Suprapubic skin (tissue), 4 donors: ENCODE measurements at regions not wholly inside any gene's neighbourhood (a gene's known extent, or its start where the extent isn't known, plus 50 kb on each side); places are given as distances from the start of the nearest gene placed in this dataset.

Experiments used
- DNase-seq, 2 donors: peaks; one replicate each; pipeline ENCODE4 v3.0.0-alpha.2; 2019; ENCODE audit warnings: low spot score in 2 of 2
- H3K27ac ChIP-seq: fragments of 200-600 bp; sonication (generic); one replicate; pipeline ENCODE4 v1.5.1; 2019
- H3K27me3 ChIP-seq: fragments of 200-600 bp; sonication (generic); one replicate; pipeline ENCODE4 v1.5.1; 2019
- H3K36me3 ChIP-seq: fragments of 200-600 bp; sonication (generic); one replicate; pipeline ENCODE4 v1.5.1; 2019
- H3K4me1 ChIP-seq: fragments of 200-600 bp; sonication (generic); one replicate; pipeline ENCODE4 v1.5.1; 2019
- H3K4me3 ChIP-seq: fragments of 200-600 bp; sonication (generic); one replicate; pipeline ENCODE4 v1.5.1; 2019; ENCODE audit warnings: mild to moderate bottlenecking
- H3K9me3 ChIP-seq: fragments of 200-600 bp; sonication (generic); one replicate; pipeline ENCODE4 v1.5.1; 2019
- EP300 ChIP-seq: sonication (generic); formaldehyde crosslinking; IDR thresholded peaks from one replicate; pipeline ENCODE4 v1.6.1; 2017; ENCODE audit warnings: antibody characterized with exemption
- POLR2A ChIP-seq, 2 donors: fragments of 450-650 bp; IDR thresholded peaks; one replicate each; pipeline ENCODE4 v1.6.1; 2017; ENCODE audit warnings: antibody characterized with exemption in 2 of 2, mild to moderate bottlenecking in 2 of 2, moderate library complexity in 2 of 2
- POLR2AphosphoS5 ChIP-seq, 3 donors: sonication (generic); formaldehyde crosslinking; IDR thresholded peaks; one replicate each; pipeline ENCODE4 v1.6.1; 2017; ENCODE audit warnings: antibody characterized with exemption in 3 of 3
- WGBS: methylation state at CpG from one replicate; pipeline ENCODE4 v1.1.5; 2018; 5-methylcytosine and 5-hydroxymethylcytosine counted together
- TF ChIP-seq, protein P1 (sequence below), 2 donors: fragments of 200-600 bp in 1 of 2; fragments of 450-650 bp in 1 of 2; sonication (generic) in 1 of 2; IDR thresholded peaks; one replicate each; pipeline ENCODE4 v1.5.1; 2016 to 2019; ENCODE audit warnings: antibody characterized with exemption in 2 of 2, mild to moderate bottlenecking in 1 of 2, moderate library complexity in 1 of 2

DNA sequence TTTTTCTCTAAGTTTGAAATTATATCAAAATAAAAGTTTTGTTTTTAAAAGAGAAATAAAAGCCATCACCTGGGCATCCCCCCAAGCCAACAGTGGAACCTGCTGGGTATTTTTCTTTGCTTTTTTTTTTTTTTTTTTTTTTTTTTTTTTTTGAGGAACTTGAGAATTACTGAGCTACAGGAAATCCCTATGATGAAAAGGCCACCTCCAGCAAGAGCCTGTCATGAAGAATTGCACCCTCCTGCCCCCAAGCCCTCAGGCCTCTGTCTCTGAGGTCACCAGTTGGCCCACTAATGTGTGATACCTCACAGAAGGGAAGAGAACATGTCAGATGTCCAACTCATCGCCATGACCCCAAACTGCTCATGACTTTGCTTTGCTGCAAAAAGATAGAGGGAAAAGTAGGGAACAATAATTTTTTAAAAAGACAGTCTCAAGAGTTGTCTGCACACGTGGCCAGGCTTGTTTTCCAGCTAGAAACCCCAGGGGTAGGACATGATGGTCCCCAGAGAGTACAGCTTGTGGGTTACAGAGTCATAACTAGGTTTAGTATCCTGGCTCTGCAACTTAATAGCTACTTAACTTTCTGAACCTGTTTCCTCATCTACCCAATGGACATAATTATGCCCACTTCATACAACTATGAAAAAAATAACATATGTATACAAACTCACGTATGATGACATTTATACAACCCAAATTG, 124.3 kb upstream of the EGLN3 start:
- H3K9me3 ChIP-seq: no peaks in the 10 kb centered on the region
- no peaks in the 10 kb centered on the region for H3K4me1 ChIP-seq
- H3K27ac ChIP-seq: no peak overlapping the region
- DNase-seq: no peak
- WGBS: 56% methylated on average over 3 of the region's 3 CpGs
- H3K27me3 ChIP-seq: no peaks in the 10 kb centered on the region
- TF ChIP-seq POLR2A (IDR thresholded peaks at IDR 0.05): no peak
- TF ChIP-seq, protein P1, sequence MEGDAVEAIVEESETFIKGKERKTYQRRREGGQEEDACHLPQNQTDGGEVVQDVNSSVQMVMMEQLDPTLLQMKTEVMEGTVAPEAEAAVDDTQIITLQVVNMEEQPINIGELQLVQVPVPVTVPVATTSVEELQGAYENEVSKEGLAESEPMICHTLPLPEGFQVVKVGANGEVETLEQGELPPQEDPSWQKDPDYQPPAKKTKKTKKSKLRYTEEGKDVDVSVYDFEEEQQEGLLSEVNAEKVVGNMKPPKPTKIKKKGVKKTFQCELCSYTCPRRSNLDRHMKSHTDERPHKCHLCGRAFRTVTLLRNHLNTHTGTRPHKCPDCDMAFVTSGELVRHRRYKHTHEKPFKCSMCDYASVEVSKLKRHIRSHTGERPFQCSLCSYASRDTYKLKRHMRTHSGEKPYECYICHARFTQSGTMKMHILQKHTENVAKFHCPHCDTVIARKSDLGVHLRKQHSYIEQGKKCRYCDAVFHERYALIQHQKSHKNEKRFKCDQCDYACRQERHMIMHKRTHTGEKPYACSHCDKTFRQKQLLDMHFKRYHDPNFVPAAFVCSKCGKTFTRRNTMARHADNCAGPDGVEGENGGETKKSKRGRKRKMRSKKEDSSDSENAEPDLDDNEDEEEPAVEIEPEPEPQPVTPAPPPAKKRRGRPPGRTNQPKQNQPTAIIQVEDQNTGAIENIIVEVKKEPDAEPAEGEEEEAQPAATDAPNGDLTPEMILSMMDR (IDR thresholded peaks at IDR 0.05): no peak
- no peak for TF ChIP-seq EP300
- no peak for TF ChIP-seq POLR2AphosphoS5 (IDR thresholded peaks at IDR 0.05)
- H3K4me3 ChIP-seq: no peak overlapping the region
- H3K36me3 ChIP-seq: no peaks in the 10 kb centered on the region

DNA sequence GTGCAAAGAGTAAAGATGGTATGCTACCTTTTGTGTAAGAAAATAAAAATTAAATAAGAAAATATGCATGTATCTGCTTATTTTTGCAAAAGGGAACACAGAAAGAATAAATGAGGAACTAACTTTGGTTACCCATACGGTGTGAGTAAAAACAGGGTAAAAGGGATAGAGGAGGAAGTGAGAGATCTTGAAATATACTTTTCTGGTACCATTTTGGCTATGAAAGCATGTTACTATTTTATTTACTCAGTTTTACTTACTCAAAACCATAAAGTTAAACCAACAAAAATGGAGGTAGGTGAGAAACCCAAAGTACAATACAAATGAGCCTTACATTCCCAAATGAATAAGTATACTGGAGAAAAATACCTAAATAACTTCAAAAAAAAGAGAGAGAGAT, 122.0 kb upstream of the EGLN3 start:
- Histone ChIP-seq H3K27ac (no peak overlapping the region), H3K36me3 (no peaks in the 10 kb centered on the region), H3K9me3 (no peaks in the 10 kb centered on the region), H3K27me3 (no peaks in the 10 kb centered on the region), H3K4me3 (no peak overlapping the region), H3K4me1 (no peaks in the 10 kb centered on the region)
- 85% methylated on average over 1 of the region's 1 CpG for whole genome bisulfite sequencing
- DNase-seq: no peak
- TF ChIP-seq POLR2AphosphoS5 (IDR thresholded peaks at IDR 0.05) (no peak), POLR2A (IDR thresholded peaks at IDR 0.05) (no peak), EP300 (no peak)
- TF ChIP-seq, protein P1 (IDR thresholded peaks at IDR 0.05): no peak

DNA sequence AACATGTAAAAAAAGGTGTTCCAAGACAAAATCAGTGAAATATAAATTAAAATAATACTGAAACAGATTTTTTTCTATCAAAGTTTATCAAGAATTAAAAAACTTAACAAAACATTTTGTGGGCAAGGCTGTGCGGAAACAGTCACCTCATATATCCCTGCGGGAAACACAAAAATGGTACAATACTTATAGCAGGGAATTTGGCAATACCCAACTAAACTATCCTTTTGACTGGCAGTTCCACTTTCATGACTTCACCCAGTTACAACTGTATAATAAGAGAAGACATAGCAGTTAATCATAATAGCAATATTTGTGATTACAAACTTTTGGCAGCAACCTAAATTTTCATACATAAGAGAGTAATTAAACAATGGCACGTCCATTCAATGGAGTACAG, 121.5 kb upstream of the EGLN3 start:
- TF ChIP-seq POLR2A (IDR thresholded peaks at IDR 0.05) (no peak), EP300 (no peak), POLR2AphosphoS5 (IDR thresholded peaks at IDR 0.05) (no peak)
- TF ChIP-seq, protein P1 (IDR thresholded peaks at IDR 0.05): no peak
- no peaks in the 10 kb centered on the region for H3K9me3 ChIP-seq
- no peaks in the 10 kb centered on the region for H3K36me3 ChIP-seq
- no peak overlapping the region for H3K4me3 ChIP-seq
- H3K4me1 ChIP-seq: no peaks in the 10 kb centered on the region
- no peak overlapping the region for H3K27ac ChIP-seq
- no peaks in the 10 kb centered on the region for H3K27me3 ChIP-seq
- no peak for DNase-seq
- WGBS: 96% methylated on average over 3 of the region's 3 CpGs

DNA sequence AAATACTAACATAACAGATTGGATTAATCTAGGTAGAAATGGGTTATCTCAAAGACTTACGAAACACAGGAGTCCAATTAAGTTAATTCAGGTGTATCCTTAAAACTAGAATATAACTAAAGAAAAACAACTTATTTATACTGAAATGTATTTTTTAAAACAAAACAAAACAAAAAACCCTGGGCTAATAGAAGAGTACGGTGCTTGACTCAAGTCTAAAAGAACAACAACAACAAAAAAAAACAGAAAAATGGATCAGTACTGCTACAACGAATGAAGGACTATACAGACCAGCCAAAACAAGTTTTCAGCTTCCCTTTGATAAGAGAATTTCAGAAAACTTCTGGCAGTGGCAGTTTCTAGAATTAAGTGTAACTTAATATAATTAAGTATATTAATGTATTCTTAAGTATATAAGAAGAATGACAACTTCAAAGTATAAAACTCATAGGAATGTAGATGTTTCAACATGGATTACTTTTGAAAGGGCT, 120.1 kb upstream of the EGLN3 start:
- DNase-seq: no peak
- H3K4me1 ChIP-seq: no peaks in the 10 kb centered on the region
- 89% methylated on average over 3 of the region's 3 CpGs for WGBS
- no peaks in the 10 kb centered on the region for H3K9me3 ChIP-seq
- no peaks in the 10 kb centered on the region for H3K27me3 ChIP-seq
- no peak overlapping the region for H3K4me3 ChIP-seq
- no peak for TF ChIP-seq EP300
- TF ChIP-seq, protein P1 (IDR thresholded peaks at IDR 0.05): no peak
- TF ChIP-seq POLR2AphosphoS5 (IDR thresholded peaks at IDR 0.05): no peak
- no peak for TF ChIP-seq POLR2A (IDR thresholded peaks at IDR 0.05)
- no peak overlapping the region for H3K27ac ChIP-seq
- no peaks in the 10 kb centered on the region for H3K36me3 ChIP-seq

DNA sequence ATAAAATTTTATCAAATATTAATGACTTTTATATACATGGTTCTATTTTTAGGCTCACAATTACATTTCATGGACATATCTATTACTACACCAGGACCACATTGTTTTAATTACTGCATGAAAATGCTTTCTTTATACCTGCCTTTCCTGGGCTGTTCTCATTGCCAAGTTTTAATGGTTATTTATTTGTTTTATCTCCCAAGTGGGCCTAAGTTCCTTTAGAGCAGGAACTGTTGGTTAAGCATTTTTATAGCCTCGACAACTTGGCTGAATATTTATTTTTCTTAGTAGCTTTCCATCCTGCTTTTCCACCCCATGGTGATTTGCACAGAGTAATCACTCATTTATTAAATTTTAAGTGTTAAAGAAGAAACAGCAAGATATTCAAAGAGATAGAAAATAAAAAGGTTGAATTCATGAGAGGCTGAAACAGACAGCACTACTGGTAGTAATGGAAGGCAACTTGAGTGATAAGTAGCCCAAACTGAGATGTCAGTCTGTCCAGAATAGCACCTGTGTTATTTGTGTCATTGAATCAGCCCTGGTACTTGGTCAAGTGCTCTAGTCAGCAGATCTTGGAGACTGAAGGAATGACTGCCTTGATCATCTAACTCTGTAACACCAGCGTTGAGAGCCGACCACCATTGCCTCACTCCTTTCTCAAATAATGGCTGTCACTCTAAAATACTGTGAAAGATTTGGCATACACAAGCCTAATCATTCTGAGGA, 119.1 kb upstream of the EGLN3 start:
- TF ChIP-seq POLR2A (IDR thresholded peaks at IDR 0.05): no peak
- no peak for TF ChIP-seq EP300
- TF ChIP-seq, protein P1 (IDR thresholded peaks at IDR 0.05): no peak
- TF ChIP-seq POLR2AphosphoS5 (IDR thresholded peaks at IDR 0.05): no peak
- no peak for DNase-seq
- H3K27ac ChIP-seq: no peak overlapping the region
- WGBS: 44% methylated on average over 3 of the region's 3 CpGs
- H3K4me3 ChIP-seq: no peak overlapping the region
- no peaks in the 10 kb centered on the region for H3K36me3 ChIP-seq
- H3K27me3 ChIP-seq: no peaks in the 10 kb centered on the region
- no peaks in the 10 kb centered on the region for H3K4me1 ChIP-seq
- H3K9me3 ChIP-seq: no peaks in the 10 kb centered on the region
